ENCODE measurements at regions not wholly inside any gene's neighbourhood (a gene's known extent, or its start where the extent isn't known, plus 50 kb on each side); places are given as distances from the start of the nearest gene placed in this dataset.

- DNase-seq (ENCODE audit: extremely low spot score, insufficient read length, low read depth) (no peak), FAIRE-seq (no peak)
Observed at GRCh38 chr2:220985561-220985960, 586.5 kb downstream of the EPHA4 start.

DNA sequence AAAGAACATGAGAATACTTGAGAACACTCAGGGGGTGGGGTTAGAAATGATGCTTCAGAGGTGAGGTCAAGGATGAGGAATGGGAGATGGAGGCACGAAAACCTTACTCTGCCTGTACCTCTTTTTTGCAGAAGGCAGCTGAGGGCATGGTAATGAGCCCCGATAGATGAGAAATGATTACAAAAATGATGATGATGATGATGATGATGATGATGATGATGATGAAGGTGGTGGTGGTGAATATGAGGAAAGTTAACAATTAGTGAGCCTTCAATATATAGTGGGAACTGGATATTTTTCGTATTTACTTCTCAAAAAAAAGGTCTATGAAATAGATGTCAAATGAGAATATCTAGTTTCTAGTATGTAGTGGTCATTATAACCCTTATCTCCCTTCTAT lies 584.3 kb downstream of the EPHA4 start:
- FAIRE-seq (no peak), DNase-seq (ENCODE audit: extremely low spot score, insufficient read length, low read depth) (no peak)

DNA sequence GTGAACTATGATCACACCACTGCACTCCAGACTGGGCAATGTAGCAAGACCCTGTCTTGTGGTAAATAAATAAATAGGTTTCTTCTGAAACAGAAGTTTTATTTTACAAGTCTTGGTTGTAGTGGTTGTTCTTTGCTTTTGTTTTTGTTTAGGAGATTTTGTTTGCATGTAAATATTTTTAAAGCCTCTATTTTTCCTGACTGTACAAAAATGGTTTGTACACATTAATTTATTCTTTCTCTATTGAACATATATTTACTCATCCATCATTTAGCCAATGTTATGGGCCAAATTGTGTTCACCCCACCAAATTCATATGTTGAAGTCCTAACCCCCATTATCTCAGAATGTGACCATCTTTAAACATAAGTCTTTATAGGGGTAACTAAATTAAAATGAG lies 580.1 kb downstream of the EPHA4 start:
- FAIRE-seq = no peak
- no peak for DNase-seq (ENCODE audit: extremely low spot score, insufficient read length, low read depth)

DNA sequence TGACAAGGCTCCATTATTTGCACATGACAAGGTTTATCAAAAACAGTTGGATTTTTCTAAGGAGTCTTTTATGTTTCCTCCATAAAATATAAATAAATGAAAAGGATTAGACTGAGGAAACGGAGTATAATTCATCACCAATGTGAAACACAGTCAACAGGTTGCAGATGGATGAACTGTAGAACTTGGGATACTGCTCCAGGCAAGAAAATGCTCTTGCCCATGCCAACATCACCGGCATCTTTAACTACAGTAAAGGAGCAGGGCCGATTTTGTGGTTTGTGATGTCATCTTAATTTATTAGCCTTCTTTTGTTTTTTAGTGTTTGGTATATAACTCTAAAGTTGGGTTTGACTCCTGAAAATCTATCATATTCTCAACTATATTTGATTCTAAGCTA lies 577.3 kb downstream of the EPHA4 start:
- FAIRE-seq (no peak), DNase-seq (ENCODE audit: extremely low spot score, insufficient read length, low read depth) (no peak)

GRCh38 chr2:220995581-220995980 lies 576.5 kb downstream of the EPHA4 start:
- FAIRE-seq = no peak
- DNase-seq (ENCODE audit: extremely low spot score, insufficient read length, low read depth) = no peak

DNA sequence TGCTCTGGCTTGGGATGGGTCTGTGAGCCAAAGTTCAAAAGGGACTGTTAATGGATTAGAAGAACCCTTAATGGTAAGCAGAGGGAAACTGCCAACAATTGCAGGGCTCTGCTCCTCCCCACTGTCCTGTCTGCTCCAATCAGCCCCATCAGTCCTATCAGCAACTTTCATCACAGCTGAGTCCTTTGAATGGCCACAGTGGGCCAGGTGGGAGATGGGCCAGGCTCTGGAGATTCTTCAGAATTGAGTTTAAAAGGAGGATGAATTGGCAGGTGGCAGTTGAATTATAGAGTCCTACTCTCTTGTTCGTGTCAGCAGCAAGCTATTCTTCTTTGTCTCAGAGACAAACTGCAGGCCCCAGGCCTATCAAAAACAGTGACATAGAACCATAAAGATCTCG lies 573.9 kb downstream of the EPHA4 start:
- FAIRE-seq (no peak), DNase-seq (ENCODE audit: extremely low spot score, insufficient read length, low read depth) (no peak)

- FAIRE-seq = no peak
Observed at GRCh38 chr2:220999356-220999755, 572.7 kb downstream of the EPHA4 start.

GRCh38 chr2:221001381-221001801 lies 570.7 kb downstream of the EPHA4 start:
- FAIRE-seq (no peak), DNase-seq (ENCODE audit: extremely low spot score, insufficient read length, low read depth) (no peak)

More at GRCh38 chr2:220999356-220999755, 572.7 kb downstream of the EPHA4 start:
- no peak for DNase-seq (ENCODE audit: extremely low spot score, insufficient read length, low read depth)

DNA sequence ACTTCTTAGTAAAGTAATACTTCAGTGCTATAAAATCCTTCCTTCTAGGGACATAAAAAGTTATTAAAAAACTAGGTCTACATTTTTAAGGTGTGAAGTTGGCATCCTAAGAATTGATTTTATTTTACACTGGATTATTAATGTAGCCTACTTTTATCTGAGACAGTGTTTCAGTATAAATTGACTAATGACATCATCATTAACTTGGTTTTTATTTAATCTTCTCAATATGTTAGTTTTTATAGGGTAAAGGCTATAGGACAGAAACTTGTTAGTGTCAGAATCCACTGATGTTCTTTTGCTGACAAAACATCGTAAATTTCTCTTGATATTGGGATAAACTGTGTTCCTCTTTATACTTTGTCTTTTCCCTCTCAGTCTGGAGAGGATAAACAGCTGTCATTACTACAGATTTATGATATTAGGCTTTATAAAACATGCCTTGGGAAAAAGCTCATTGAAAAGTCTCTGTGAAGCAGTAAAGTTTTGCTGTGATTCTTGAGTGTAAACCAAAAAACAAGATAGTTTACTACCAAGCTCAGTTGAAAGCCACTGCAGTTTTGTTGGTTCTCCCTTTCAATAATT lies 569.9 kb downstream of the EPHA4 start:
- FAIRE-seq = no peak
- DNase-seq (ENCODE audit: extremely low spot score, insufficient read length, low read depth) = no peak

DNA sequence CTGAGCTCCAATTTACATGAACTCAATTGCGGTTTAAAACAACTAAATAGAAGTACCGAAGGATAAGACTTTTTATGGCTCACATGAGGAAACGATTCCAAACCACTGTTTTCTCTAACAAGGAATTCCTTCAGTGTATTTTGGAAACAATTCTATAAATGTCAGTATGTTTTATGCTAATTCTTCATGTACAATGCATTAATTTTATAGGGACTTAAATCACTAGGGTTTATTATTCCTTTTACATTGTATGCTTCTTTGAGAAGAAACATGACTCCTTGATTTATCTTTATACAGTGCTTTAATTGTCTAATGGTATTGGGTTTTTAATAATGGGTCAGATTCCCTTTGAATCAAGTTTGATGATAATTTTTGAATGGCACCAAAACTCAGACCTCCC lies 566.8 kb downstream of the EPHA4 start:
- DNase-seq (ENCODE audit: extremely low spot score, insufficient read length, low read depth) (no peak), FAIRE-seq (no peak)

DNA sequence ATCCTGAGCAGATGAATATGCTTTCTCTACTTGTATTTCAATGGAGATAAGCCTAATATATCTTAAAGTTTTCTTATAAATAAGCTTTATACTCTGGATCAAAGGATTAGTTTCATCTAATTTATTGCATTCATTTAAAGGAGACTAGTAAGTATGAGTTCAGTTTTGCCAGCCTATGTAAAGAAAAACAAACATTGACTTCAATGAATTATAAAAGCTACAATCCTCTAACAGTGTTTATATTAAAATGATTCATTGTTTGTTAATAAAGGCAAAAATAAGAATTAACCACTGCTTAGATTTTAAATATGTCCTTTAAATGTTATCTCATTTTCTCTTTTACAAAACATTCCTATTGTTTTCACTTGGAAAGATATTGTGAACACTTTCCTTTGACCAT lies 566.0 kb downstream of the EPHA4 start:
- DNase-seq (ENCODE audit: extremely low spot score, insufficient read length, low read depth) = no peak
- no peak for FAIRE-seq

GRCh38 chr2:221016551-221016950 lies 555.6 kb downstream of the EPHA4 start:
- FAIRE-seq = no peak
- no peak for DNase-seq (ENCODE audit: extremely low spot score, insufficient read length, low read depth)

DNA sequence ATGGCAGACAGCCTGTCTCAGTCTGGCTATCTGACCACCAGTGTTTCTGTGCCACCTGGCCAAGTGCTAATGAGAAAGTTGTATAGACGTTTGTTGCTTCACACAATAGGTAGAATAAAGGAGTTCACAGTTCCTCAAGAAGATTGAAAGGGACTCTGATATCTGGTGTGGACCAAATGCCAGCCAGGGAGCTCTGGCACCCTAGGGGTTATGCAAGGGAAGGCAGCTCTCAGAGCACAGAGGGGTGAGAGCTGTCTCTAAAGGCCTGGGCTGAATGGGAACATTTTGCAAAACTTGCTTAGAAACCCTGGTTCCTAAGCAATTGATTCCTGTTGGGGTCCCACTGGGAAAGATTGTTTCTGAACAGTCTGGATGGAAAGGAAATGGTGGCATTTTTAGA lies 553.8 kb downstream of the EPHA4 start:
- FAIRE-seq (no peak), DNase-seq (ENCODE audit: extremely low spot score, insufficient read length, low read depth) (no peak)

DNA sequence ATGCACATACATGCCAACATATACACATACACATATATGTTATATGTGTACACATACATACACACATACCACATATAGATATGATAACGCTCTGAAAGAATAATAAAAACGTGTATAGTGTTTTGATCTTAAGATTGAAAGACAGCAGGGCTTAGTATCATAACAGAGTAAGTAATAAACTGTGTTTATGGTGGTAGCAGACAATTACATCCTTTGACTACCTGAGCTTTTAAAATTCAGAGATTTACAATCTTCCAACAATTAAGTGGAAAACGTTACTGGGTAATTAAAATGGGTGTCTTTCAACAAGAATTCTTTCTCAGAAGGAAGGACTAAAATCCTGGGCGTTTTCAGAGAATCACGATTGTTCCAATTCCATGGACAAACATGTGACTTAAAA lies 552.4 kb downstream of the EPHA4 start:
- FAIRE-seq (no peak), DNase-seq (ENCODE audit: extremely low spot score, insufficient read length, low read depth) (no peak)

GRCh38 chr2:221022554-221022953 lies 549.5 kb downstream of the EPHA4 start:
- no peak for FAIRE-seq
- DNase-seq (ENCODE audit: extremely low spot score, insufficient read length, low read depth) = no peak

- peak; percentile 49 for FAIRE-seq
- DNase-seq (ENCODE audit: extremely low spot score, insufficient read length, low read depth) = no peak
Observed at GRCh38 chr2:221025398-221025797, 546.7 kb downstream of the EPHA4 start.

GRCh38 chr2:221034026-221034701 lies 537.9 kb downstream of the EPHA4 start:
- FAIRE-seq = no peak
- DNase-seq (ENCODE audit: extremely low spot score, insufficient read length, low read depth) = no peak

- DNase-seq (ENCODE audit: extremely low spot score, insufficient read length, low read depth) (no peak), FAIRE-seq (no peak)
Observed at GRCh38 chr2:221034973-221035372, 537.1 kb downstream of the EPHA4 start.

GRCh38 chr2:221042926-221043325 lies 529.2 kb downstream of the EPHA4 start:
- FAIRE-seq = no peak
- DNase-seq (ENCODE audit: extremely low spot score, insufficient read length, low read depth) = no peak

DNA sequence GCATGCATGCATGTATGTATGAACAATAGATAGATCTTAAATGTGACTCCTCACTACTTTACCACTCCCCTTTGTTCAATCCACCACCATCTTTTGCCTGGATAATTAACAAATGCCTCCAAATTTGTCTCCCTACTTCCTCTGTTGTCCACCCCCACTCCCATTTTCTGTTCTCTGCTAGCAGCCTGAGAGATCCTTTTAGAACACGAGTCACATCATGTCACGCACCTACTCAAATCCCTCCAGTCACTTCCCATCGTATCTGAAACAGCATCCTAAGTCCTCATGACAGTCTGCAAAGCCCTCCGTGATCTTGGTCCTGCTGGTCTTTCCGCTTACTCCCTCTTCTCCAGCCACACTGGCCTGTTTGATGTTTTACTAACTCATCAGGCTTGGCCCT lies 527.3 kb downstream of the EPHA4 start:
- DNase-seq (ENCODE audit: extremely low spot score, insufficient read length, low read depth) = no peak
- FAIRE-seq = no peak

- DNase-seq (ENCODE audit: extremely low spot score, insufficient read length, low read depth) (no peak), FAIRE-seq (peak; percentile 9)
Observed at GRCh38 chr2:221050020-221050795, 521.9 kb downstream of the EPHA4 start.
